ENCODE measurements at regions not wholly inside any gene's neighbourhood (a gene's known extent, or its start where the extent isn't known, plus 50 kb on each side); places are given as distances from the start of the nearest gene placed in this dataset.
"Not testable (repeated sequence)": the region's sequence is repeated elsewhere in the genome, so short reads cannot be mapped to it uniquely, and the experiment has no call there.

GRCh38 chr17:14547556-14547955, 246.7 kb downstream of the HS3ST3B1 start:
- no peak for DNase-seq (ENCODE audit: low spot score)

- no peak for DNase-seq (ENCODE audit: low spot score)
These were observed 246.1 kb downstream of the HS3ST3B1 start for GRCh38 chr17:14547016-14547415.

DNA sequence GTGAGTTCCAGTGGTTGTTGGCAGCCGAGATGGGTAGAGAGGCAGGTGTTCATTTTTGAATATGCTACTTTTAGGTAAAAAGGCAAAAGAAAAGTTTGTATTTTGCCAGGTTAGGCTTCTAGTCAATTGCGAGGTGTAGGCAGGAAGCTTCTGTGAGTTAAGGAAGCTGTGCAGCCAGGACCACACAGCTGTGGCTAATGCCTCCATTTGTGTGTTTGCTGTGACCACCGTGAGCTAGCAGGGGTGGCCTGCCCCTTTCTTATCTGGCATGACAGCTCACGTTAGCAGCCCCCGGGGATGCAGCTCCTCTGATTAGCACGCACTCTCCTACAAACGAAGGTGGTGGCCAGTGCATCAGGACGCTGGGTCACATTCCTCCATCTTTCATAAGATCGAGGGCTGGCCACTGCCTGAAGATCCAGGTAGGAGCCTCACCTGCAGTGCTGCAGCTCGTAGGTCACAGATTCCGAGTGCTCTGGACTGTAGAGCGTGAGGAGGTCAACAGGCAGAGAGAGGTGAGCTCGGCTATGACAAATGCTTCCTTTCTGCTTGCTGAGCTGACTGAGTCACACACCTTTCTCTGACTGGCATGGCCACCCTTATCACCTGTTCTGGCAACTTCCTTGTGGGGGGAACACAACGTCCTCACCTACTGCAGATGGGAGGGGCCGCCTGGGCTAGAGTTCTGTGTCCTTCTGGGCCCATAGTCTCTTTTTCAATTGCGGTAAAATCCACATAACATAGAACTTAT, 244.4 kb downstream of the HS3ST3B1 start:
- no peak for DNase-seq (ENCODE audit: low spot score)

DNA sequence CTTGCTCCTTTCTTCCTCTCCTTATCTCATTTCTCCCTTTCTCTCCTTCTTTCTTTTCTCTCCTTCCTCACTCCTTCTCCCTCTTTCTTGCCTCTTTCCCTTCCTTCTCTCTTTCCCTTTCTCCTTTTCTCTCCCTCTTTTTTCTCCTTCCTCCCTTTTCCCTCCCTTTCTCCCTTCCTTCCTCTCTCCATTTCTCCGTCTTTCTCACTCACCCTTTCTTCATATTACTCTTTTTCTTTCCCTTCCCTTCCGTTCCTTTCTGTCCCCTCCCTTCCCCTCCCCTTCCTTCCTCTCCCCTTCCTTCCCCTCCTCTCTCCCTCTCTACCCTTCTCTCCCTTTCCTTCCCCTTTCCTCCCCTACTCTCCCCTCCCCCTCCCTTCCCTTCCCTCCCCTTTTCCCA, 240.8 kb downstream of the HS3ST3B1 start:
- no peak for DNase-seq (ENCODE audit: low spot score)

GRCh38 chr17:14539801-14540200, 238.9 kb downstream of the HS3ST3B1 start:
- DNase-seq (ENCODE audit: low spot score): no peak

DNA sequence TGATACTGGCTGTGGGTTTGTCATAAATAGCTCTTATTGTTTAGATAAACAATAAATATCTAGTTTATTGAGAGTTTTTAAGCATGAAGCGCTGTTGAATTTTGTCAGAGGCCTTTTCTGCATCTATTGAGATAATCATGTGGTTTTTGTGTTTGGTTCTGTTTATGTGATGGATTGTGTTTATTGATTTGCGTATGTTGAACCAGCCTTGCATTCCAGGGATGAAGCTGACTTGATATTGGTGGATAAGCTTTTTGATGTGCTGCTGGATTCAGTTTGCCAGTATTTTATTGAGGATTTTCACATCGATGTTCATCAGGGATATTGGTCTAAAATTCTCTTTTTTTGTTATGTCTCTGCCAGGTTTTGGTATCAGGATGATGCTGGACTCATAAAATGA, 231.4 kb downstream of the HS3ST3B1 start:
- not testable (repeated sequence) for DNase-seq (ENCODE audit: low spot score)

GRCh38 chr17:14525551-14526455, 224.9 kb downstream of the HS3ST3B1 start:
- no peak for DNase-seq (ENCODE audit: low spot score)

- DNase-seq (ENCODE audit: low spot score): no peak
These were observed 222.0 kb downstream of the HS3ST3B1 start for GRCh38 chr17:14522795-14523387.

GRCh38 chr17:14518919-14519318, 218.0 kb downstream of the HS3ST3B1 start:
- DNase-seq (ENCODE audit: low spot score): not testable (repeated sequence)

DNA sequence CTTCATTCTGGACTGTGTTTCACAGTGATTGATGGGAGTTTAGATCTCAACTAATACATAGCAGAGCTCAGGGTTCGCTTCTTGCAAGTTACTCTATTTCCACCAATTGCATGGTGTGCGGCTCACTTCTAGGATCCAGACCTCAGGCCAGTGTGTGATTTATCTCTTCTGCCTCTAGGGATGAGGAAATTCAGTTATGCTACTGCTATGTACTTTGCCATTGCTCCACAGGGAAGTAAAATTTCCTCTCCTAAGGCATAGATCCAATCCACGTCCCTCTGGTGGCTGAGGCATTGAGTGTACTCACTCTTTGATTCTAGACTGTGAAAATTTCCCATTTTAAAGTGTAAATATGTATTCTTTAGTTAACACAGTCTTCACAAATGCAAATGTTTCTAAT, 214.1 kb downstream of the HS3ST3B1 start:
- DNase-seq (ENCODE audit: low spot score): no peak

GRCh38 chr17:14513835-14514234, 213.0 kb downstream of the HS3ST3B1 start:
- DNase-seq (ENCODE audit: low spot score): no peak

DNA sequence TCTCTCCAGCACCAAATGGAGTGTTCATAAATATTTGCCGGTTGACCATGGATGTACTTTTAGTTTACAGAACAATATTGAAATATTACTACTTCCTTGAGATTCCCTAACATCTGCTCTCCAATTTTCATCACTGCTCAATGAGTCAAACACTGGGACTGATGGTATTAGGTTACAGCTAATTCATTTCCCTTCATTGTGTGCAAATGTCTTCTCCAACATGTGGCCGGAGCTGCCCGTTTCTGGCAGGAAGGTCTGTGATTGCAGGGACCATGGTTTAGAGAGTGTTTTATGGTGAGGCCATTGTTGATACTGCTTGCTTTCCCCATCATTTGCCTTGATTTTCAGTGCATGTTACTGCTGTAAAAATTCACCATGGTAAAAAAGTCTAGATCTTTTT, 209.3 kb downstream of the HS3ST3B1 start:
- DNase-seq (ENCODE audit: low spot score): no peak

DNA sequence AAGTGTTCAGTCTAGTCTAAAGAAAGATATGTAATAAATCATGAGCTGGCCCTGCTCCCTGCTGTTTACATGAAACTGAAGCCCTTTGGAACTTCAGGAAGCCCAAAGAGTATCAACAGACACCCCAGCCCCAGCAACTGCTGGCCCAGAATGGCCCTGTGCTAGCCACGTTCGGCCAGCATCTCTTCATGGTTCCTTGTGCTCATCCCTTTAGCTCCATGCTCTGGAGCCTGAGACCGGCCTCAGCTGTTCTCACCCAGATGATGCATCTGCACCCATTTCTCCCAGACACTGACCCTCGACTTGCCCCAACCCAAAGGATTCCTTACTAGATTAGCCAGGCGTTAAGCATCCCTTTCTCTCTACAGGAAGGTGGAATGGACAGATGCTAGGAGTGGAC, 207.3 kb downstream of the HS3ST3B1 start:
- DNase-seq (ENCODE audit: low spot score): no peak

DNA sequence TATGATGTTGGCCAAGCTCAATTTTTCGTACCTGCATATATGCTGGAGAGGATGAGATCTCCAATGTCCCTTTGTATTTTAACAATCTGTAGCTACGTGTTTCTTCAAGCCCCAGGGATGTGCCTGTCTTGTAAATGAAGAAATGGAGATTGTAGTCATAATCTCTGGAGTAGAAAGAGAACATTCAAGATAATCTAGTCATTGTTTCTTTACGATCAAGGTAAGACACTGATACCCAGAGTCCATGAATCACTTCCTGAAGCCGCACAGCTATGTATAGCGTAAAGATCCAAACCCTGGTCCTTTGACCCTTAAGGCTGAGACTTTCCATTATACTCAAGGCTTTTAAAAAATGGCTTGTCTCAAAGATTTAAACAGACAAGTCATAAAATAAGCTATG, 205.5 kb downstream of the HS3ST3B1 start:
- DNase-seq (ENCODE audit: low spot score): no peak

- no peak for DNase-seq (ENCODE audit: low spot score)
These were observed 204.7 kb downstream of the HS3ST3B1 start for GRCh38 chr17:14505606-14506005.

DNA sequence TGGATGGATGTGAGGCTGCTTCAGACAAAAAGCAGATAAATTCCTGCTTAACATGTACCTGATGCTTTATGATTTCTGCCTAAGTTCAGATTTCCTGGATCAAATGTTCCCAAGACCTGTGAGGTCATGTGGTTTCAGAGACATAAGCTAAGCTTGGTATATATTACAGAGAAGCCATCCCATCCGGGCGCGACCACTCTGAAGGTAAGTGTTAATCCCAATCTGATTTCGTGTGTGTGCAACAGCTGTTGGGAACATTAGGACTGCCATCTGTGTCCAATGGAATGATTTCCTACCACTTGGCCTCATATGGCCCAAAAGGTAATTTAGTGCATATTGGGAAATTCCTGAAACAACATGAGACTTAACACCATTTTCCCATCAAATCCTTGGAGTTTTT, 199.1 kb downstream of the HS3ST3B1 start:
- no peak for DNase-seq (ENCODE audit: low spot score)

- no peak for DNase-seq (ENCODE audit: low spot score)
These were observed 197.9 kb downstream of the HS3ST3B1 start for GRCh38 chr17:14498812-14499211.

DNA sequence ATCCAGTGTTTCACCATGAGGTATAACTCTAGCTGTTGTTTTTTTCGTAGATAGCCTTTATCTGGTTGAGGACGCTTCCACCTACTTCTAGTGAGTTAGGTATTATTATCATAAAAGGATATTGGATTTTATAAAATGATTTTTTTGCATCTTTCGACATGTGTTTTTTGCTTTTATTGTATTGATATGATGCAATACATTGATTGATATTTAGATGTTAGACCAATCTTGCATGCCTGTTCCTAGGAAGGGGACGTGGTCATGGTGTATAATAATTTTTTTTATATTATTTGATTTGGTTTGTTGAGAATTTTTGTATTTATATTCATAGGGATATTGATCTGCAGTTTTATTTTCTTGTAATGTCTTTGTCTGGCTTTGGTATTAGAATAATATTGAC, 193.3 kb downstream of the HS3ST3B1 start:
- no peak for DNase-seq (ENCODE audit: low spot score)

- no peak for DNase-seq (ENCODE audit: low spot score)
These were observed 189.1 kb downstream of the HS3ST3B1 start for GRCh38 chr17:14489986-14490385.

DNA sequence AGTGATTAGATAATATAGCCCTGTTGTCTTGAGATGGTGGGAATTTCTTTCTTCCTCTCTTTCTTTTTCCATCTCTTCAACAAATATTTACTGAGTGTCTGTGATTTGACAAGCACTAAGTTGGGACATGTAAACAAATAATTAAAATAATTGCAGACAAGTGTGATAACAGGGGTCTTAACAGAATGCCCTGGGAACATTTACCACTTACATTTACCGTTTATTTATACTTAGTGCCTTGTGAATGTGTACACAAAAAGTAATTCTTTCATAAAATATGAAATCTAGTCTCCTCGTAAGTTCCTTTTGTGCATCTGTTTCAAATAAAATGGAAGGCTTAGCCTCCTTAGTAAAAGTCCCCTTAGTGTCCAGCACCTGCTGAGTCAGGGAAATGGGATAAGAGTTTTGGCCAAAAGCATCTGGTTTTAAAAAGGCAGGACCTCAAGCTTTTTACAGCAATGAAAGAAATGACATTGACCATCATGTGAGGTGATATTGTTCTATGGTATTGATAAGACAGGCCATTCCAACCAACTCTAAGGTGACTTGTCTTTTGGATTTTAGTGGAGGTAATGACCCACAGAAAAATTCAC, 188.2 kb downstream of the HS3ST3B1 start:
- DNase-seq (ENCODE audit: low spot score): no peak

GRCh38 chr17:14487068-14487467, 186.2 kb downstream of the HS3ST3B1 start:
- no peak for DNase-seq (ENCODE audit: low spot score)

GRCh38 chr17:14482715-14483114, 181.8 kb downstream of the HS3ST3B1 start:
- no peak for DNase-seq (ENCODE audit: low spot score)

GRCh38 chr17:14481664-14482063, 180.8 kb downstream of the HS3ST3B1 start:
- DNase-seq (ENCODE audit: low spot score): no peak
